GM21528 (cell line): ENCODE measurements at regions not wholly inside any gene's neighbourhood (a gene's known extent, or its start where the extent isn't known, plus 50 kb on each side); places are given as distances from the start of the nearest gene placed in this dataset.
"Not testable (repeated sequence)": the region's sequence is repeated elsewhere in the genome, so short reads cannot be mapped to it uniquely, and the experiment has no call there.

Source experiments
- ATAC-seq: cut with Tn5 transposase; IDR thresholded peaks from one replicate; pipeline ENCODE4 v1.9.1; 2021; ENCODE audit warnings: mild to moderate bottlenecking, moderate library complexity; ENCODE audit not compliant: unreplicated experiment, low FRiP score

DNA sequence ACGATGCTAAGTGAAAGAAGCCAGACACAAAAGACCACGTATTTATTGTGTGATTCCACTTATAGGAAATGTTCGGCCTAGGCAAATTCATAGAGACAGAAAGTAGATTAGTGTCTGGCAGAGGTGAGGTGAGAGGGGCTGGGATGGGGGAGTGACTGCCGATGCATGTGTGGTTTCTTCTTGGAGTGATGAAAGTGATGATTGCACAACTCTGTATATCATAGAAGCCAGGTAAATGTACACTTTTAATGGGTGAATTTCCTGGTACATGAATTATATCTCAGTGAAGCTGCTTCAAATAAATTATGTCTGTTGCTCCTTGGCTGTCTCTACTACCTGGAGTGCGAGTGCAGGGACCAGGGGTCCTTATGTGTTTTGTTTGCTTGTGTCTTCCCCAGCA, 76.2 kb upstream of the PTCH1 start:
- ATAC-seq, result no peak

DNA sequence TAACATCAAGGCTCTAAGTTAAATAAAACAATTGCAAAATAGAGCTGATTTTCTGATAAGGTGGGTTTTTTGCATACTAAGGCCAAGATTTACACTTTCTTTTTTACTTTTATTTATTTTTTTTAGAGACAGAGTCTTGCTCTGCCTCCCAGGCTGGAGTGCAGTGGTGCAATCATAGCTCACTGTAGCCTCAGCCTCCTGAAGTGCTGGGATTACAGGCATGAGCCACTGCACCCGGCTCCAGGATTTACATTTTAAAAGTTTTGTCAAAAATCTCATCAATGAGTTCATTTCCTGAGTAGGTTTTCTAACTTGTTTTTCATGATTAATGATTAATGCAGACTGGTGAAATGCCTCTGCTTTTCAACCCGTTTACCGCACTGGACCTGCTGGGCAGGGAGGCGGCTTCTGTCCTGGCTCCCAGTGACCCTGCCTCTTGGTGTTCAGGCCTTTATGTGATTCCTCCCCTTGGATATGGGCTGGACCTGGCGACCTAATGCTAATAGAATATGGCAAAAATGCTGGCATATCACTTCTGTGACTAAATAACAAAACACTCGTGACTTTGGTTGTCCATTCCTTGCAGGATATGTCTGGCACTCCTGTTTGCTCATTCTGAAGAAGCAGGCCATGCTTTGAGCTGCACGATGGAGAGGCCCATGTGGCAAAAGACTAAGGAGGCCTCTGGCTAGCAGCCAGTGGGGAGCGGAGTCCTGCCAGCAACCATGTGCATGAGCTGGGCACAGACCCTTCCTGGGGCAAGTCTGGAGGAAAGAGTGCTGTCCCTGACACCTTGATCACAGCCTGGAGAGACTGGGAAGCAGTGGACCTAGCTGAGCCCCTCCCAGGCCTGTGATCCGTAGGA, 72.2 kb upstream of the PTCH1 start:
- no peak for ATAC-seq

DNA sequence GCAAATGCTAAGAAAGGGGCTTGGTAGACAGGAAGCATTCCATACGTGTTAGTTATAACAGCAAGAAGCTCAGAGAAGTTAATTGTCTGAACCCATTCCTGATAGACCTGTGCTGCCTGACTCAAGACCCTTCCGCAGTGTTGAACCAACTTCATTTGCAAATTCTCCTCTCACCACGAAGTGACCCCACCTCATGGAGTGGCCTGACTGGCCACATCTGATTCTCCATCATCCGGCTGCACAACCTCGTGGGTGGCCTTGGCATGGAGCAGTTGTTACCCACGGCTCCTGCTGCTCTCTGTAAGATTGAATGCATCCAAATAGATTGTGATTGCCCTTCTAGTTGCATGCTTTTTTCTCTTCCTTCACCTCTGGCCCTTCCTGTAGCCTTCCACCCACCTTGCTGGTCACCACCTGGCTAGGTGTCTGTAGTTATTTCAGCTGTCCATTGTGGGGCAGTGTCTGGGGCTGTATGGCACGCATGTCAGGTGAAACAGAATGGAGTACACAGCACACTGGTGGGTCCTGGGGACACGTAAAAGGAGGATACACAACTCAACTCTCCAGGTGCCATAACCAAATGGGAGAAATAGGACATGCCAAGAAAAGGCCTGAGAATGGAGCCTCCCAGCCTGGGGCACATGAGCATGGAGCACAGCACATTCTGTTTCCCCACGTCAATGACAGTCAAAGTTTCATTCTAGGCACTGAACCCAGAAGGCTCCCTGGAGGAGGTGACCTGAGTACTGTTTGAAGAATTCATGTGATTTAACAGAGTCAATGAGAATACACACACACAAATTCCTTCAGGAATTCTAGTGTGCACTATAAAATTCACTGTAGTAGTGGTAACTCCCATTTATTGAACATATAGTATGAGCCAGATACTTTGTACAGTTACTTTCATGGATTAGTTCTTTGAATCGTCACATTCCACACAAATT, 70.5 kb upstream of the PTCH1 start:
- no peak for ATAC-seq

DNA sequence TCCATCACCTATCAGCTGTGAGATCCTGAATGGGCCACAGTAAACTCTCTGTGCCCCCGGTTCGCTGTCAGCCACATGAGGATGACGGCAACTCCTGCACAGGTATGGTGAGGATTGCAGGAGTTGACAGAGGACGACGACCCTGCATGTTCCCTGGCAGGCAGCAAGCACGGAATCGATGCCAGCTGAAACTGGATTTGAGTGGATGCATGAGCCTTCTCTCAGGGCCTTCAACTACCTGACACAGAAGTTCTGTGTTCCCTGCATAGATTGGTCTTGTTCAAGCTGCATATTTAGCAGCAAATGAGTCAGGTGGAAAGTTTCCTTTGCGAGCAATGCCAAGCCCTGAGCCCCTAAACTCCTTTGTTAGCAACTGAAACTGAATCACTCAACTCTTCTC, 69.6 kb upstream of the PTCH1 start:
- ATAC-seq, result no peak

DNA sequence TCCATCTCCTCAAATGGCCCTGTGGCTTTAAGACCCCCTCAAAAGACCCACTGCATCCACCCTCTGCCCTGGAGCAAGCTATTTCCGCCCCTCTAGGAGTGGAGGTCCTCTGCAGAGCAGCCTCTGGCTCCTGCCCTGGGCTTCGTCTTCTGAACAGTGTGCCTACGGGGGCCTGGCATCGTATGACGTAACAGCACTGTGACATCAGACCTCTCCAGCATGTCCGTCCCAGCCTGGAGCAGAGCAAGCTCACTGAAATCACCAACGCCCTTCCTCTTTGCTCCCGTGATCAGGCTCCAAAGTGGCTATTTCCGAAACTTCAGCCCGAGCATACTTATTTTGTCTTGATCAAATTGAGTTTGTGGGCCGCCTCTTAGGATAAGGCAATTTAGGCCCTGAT, 69.1 kb upstream of the PTCH1 start:
- ATAC-seq, result no peak

DNA sequence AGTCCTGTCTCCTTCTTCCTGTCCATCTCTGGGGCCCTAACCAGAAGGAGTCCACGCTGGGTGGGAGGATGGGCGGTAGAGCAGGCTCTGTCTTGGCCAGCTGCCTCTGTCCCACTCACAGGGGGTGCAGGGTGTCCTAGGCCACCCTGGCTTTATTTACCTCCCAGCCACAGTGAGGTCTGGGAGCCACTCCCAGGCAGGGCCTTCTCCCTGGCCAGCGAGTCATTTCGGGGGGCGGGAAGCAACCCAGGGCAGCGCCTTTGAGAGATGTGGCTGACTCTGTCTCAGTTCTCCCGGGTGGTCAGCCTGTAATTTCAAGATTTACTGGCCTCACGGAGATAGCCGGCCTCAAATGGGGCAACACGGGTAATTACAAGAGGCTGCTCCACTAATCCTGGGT, 67.4 kb upstream of the PTCH1 start:
- ATAC-seq, result no peak

DNA sequence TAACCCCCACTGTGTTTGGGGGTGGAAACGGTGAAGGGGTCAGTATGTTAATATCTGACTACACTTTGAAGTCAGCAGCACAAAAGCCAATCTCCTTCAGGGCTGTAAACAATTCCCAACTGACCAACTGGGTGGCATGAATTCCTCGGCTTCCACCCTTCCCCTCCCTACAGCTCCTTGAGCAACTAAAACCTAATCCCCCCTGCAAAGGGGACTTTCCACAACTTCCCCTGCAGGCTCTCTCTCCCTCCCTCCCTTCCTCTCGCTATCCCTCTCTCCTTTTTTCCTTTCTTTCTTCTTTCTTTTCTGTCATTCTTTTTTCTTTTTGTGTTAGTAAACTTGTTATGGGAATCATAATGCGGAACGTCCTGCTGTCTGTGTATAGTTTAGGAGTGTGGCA, 65.1 kb upstream of the PTCH1 start:
- no peak for ATAC-seq

DNA sequence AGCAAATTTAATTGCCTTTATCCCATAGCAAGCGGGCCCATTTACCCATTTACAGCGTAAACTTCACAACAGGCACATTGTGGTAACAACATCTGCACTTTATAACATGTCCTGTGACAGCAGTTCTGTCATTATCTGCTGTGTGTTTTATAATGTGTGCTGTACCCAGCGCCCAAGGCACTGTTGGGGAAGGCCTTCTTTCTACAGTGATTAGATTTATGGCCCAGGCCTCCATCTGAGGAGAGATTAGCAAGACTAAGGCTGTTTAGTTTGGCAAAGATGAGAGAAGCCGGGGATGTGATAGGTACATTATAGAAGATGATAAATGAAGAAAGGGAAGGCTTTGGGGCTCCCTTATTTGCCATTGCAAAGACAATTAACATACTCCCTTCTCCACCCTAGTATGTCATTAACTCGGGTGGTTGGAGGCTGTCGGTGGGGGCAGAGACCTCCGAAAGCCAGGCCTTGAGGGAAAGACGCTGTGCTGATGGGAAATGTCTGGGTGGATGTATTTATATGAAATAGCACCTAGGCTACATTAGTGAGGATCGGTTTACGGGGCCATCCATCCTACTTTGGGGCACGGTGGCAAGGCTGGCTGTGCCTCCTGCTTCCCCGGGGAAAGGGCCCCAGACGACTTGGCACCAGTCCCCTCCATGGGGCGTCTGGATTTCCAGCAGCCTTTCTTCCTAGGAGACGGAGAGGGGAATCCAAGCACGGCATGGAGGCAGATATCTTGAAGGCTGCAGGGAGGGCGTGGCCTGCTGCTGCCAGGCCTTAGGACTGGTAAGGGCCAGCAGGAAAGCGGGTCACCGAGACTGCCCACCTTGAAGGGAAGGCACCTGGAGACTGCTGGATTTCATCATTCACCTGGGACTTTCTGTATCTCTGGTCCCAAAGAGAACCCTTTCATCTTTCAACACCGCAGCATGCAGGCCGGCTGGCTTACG, 64.3 kb upstream of the PTCH1 start:
- ATAC-seq, result no peak

DNA sequence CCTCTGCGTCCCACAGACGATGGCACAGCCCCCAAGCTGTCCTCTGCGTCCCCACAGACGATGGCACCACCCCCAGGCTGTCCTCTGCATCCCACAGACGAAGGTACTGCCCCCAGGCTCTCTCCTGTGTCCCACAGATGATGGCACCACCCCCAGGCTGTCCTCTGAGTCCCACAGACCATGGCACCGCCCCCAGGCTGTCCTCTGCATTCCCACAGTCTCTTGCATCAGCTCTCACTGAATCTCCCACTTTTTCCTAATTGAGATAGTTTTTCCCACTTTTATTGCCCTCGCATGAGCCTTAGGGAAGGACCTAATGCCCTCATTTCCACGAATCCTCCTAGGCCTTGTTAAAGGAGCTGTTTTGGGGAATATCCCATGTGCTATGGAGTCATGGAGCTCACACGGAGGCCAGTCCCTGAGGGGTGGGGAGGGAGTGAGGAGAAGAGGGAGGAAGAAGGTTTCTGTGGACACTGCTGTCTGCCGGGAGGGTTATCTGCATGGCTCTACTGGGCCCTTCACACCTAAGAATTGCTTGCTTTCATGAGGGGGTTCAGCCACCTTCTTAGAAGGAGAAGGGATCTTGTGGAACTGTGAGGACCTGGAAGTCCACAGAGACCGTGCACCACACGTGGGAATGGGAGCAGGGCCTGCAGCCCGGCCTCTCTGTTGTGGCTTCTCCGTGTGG, 58.2 kb upstream of the PTCH1 start:
- ATAC-seq, result no peak

DNA sequence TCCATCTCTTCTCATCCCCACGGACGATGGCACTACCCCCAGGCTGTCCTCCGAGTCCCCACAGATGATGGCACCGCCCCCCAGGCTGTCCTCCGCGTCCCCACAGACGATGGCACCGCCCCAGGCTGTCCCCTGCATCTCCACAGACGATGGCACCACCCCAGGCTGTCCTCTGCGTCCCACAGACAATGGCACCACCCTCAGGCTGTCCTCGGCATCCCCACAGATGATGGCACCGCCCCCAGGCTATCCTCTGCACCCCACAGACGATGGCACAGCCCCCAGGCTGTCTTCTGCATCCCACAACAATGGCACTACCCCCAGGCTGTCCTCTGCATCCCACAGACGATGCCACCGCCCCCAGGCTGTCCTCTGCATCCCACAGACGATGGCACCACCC, 57.4 kb upstream of the PTCH1 start:
- ATAC-seq, result no peak

DNA sequence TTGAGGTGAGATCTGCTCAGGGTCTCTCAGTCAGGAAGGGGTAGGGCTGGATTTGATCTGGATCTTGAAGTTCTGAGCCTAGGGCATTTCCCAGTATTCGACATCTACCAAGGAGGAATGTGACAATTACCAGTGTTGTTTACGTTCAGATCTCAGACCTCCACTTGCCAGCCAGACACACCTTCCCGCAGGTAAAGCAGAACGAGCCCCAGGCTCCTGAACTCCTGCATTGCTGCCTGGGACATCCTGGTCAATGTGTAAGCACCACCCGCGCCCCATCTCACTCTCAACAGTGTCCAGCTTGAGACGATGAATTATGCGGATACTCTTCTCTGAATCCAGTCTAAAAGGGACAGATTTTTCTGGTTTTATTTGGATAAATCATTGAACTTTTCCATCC, 56.7 kb upstream of the PTCH1 start:
- ATAC-seq, result no peak

DNA sequence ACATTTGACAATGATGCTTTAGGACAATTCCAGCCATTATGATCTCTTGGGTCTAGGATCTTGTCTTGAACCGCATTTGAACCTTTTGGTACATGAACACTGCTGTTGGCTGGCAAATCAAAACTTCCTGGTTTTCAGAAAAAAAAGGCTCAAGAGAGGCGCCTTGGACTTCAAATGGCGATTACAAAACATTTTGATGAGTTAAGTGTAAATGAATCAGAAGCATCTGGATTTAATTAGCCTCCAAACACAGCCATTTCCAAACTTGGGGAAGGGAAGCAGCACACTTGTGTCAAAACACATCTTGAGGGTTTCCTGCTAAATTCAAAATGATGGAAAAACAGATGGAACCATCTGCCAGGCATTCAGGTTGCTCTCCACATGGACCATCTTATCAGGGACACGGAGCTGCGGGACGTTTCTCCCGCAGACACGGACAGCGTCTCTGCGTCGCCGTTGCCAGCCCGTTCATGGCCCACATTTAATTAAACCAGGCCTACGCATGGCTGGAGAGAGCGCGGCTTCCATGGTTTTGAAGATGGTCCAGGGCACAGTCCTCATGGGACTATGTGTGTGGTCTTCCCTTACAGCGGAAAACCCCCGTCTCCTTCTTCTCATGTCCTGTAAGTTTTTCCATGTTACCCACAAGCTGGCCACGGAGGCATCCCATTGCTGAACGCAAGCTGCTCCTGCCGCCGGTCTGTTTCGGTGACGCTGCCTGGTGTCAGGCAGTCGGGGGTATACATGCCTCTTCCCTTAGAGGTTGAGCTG, 55.8 kb upstream of the PTCH1 start:
- no peak for ATAC-seq

DNA sequence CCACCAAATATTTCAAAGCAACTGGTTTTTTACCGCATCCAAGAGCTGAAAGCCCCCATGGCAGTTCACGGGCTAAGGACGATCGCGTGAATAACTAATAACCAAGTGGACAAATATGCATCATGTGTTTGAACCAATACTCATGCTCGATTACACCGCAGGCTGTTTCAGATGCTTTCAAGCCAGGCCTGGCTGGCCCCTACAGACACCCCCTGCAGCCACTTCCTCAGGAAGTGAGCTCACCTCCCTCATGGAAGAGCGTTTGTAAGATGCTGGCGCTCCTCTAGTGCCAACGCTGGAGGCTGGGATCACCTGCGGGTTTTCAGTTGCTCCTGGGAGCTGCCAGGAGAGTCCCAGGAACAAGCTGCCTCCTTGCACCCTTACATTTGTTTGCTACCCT, 53.9 kb upstream of the PTCH1 start:
- no peak for ATAC-seq

DNA sequence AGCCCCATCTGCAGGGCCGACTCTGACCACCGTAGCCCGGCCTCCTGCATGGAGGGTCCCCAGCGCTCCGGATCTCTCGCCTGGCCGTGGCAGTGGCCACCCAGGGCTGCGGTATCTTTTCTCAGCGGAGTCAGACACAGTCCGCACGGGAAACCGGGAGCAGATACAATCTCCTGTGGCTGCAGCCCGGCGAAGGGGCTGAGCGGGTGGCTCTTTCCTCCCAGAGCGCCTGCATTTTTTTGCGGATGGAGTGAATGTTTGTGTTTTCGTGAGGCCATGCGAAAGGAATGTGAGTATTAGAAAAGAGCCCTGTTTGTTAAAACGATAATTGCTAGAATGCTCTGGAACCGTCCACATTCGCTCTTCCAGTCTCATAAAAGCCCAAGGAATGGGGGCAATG, 53.4 kb upstream of the PTCH1 start:
- ATAC-seq, result no peak

DNA sequence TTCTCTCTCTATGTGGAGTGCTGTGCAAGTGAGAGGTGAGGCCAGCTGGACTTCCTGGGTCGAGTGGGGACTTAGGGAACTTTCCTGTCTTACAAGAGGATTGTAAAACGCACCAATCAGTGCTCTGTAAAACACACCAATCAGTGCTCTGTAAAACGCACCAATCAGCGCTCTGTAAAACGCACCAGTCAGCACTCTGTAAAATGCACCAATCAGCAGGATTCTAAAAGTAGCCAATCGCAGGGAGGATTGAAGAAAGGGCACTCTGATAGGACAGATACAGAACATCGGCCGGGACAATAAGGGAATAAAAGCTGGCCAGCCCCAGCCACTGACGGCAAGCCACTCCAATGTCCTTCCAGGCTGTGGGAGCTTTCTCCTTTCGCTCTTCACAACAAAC, 52.0 kb upstream of the PTCH1 start:
- ATAC-seq, result not testable (repeated sequence)
